BLaER1 treated with 17β-estradiol and CSF1 and Interleukin-3, amounts not matched to agents 10 nM and 100 nM (cell line): ENCODE measurements at regions not wholly inside any gene's neighbourhood (a gene's known extent, or its start where the extent isn't known, plus 50 kb on each side); places are given as distances from the start of the nearest gene placed in this dataset.

ENCODE experiments used
- H3K27ac ChIP-seq, 11 experiments: shearing (Covaris generic); formaldehyde crosslinking; 2 replicates each; pipeline ENCODE4 v1.8.1; 2022
- H3K27me3 ChIP-seq, 11 experiments: shearing (Covaris generic); formaldehyde crosslinking; 2 replicates each; pipeline ENCODE4 v1.8.1; 2022
- H3K36me3 ChIP-seq, 11 experiments: shearing (Covaris generic); formaldehyde crosslinking; 2 replicates each; pipeline ENCODE4 v1.8.1; 2022
- H3K4me1 ChIP-seq, 10 experiments: shearing (Covaris generic); formaldehyde crosslinking; 2 replicates each; pipeline ENCODE4 v1.8.1; 2022
- H3K4me2 ChIP-seq, 11 experiments: shearing (Covaris generic); formaldehyde crosslinking; 2 replicates each; pipeline ENCODE4 v1.8.1; 2022
- H3K4me3 ChIP-seq, 10 experiments: shearing (Covaris generic); formaldehyde crosslinking; 2 replicates each; pipeline ENCODE4 v1.8.1; 2022
- H3K9ac ChIP-seq, 11 experiments: shearing (Covaris generic); formaldehyde crosslinking; 2 replicates each; pipeline ENCODE4 v1.8.1; 2022
- H3K9me3 ChIP-seq, 11 experiments: shearing (Covaris generic); formaldehyde crosslinking; replicated peaks in 1 of 11; 2 replicates each; pipeline ENCODE4 v1.8.1; 2022
- H4K20me1 ChIP-seq, 11 experiments: shearing (Covaris generic); formaldehyde crosslinking; 2 replicates each; pipeline ENCODE4 v1.8.1; 2022
- Cebpa-rat ChIP-seq, 11 experiments: shearing (Covaris generic); IDR thresholded peaks; 2 replicates each; pipeline ENCODE4 v1.8.1; 2022

- Histone ChIP-seq H3K4me2 (no peak overlapping the region), H3K36me3 (no peaks in the 10 kb centered on the region), H3K27me3 (no peaks in the 10 kb centered on the region), H3K4me3 (no peak overlapping the region), H4K20me1 (no peaks in the 10 kb centered on the region), H3K4me1 (peaks cover 0 to 14% (median 0%) of the 10 kb centered on the region in 10 experiments; a peak in 4 of 20 replicates), H3K27ac (no peak overlapping the region), H3K9ac (no peak overlapping the region), H3K9me3 (no peaks in the 10 kb centered on the region)
- TF ChIP-seq Cebpa-rat (IDR thresholded peaks at IDR 0.05) = no peak
Observed at GRCh38 chr17:13442361-13442760, 159.4 kb downstream of the HS3ST3A1 start.

- H3K4me1 ChIP-seq = peaks cover 0 to 14% (median 0%) of the 10 kb centered on the region in 10 experiments; a peak in 4 of 20 replicates
- no peak for TF ChIP-seq Cebpa-rat (IDR thresholded peaks at IDR 0.05)
Observed at GRCh38 chr17:13441873-13442272, 159.9 kb downstream of the HS3ST3A1 start.

GRCh38 chr17:13437966-13438779, 163.6 kb downstream of the HS3ST3A1 start:
- Histone ChIP-seq H3K36me3 (no peaks in the 10 kb centered on the region), H3K4me1 (no peaks in the 10 kb centered on the region), H3K9me3 (no peaks in the 10 kb centered on the region), H3K27ac (no peak overlapping the region), H3K9ac (no peak overlapping the region), H3K4me2 (no peak overlapping the region), H4K20me1 (no peaks in the 10 kb centered on the region), H3K4me3 (no peak overlapping the region), H3K27me3 (no peaks in the 10 kb centered on the region)
- no peak for TF ChIP-seq Cebpa-rat (IDR thresholded peaks at IDR 0.05)

More at GRCh38 chr17:13441873-13442272, 159.9 kb downstream of the HS3ST3A1 start:
- Histone ChIP-seq H3K27ac (no peak overlapping the region), H3K9me3 (no peaks in the 10 kb centered on the region), H3K4me2 (no peak overlapping the region), H3K4me3 (no peak overlapping the region), H3K9ac (no peak overlapping the region), H3K36me3 (no peaks in the 10 kb centered on the region), H3K27me3 (no peaks in the 10 kb centered on the region), H4K20me1 (no peaks in the 10 kb centered on the region)

GRCh38 chr17:13435230-13435629, 166.5 kb downstream of the HS3ST3A1 start:
- Histone ChIP-seq H3K27ac (no peak overlapping the region), H3K27me3 (no peaks in the 10 kb centered on the region), H3K4me1 (no peaks in the 10 kb centered on the region), H3K36me3 (no peaks in the 10 kb centered on the region), H3K9me3 (0 out of 22 replicates have a peak, but pooled peaks cover 0 to 3% (median 0%) of the 10 kb centered on the region in 11 experiments), H4K20me1 (no peaks in the 10 kb centered on the region), H3K4me3 (no peak overlapping the region), H3K9ac (no peak overlapping the region), H3K4me2 (no peak overlapping the region)
- no peak for TF ChIP-seq Cebpa-rat (IDR thresholded peaks at IDR 0.05)

GRCh38 chr17:13429201-13429600, 172.5 kb downstream of the HS3ST3A1 start:
- no peaks in the 10 kb centered on the region for H3K27me3 ChIP-seq
- 0 out of 22 replicates have a peak, but pooled peaks cover 0 to 3% (median 0%) of the 10 kb centered on the region in 11 experiments for H3K9me3 ChIP-seq
- H3K27ac ChIP-seq = no peak overlapping the region
- no peaks in the 10 kb centered on the region for H3K36me3 ChIP-seq
- no peak overlapping the region for H3K4me2 ChIP-seq
- H3K4me3 ChIP-seq = no peak overlapping the region
- H4K20me1 ChIP-seq = no peaks in the 10 kb centered on the region
- H3K9ac ChIP-seq = no peak overlapping the region
- TF ChIP-seq Cebpa-rat (IDR thresholded peaks at IDR 0.05) = no peak
- no peaks in the 10 kb centered on the region for H3K4me1 ChIP-seq

- no peaks in the 10 kb centered on the region for H3K27me3 ChIP-seq
- no peaks in the 10 kb centered on the region for H3K4me1 ChIP-seq
- H3K4me3 ChIP-seq = no peak overlapping the region
- H3K27ac ChIP-seq = no peak overlapping the region
- H4K20me1 ChIP-seq = no peaks in the 10 kb centered on the region
- no peak overlapping the region for H3K4me2 ChIP-seq
- no peaks in the 10 kb centered on the region for H3K36me3 ChIP-seq
- H3K9ac ChIP-seq = no peak overlapping the region
- 0 out of 22 replicates have a peak, but pooled peaks cover 0 to 3% (median 0%) of the 10 kb centered on the region in 11 experiments for H3K9me3 ChIP-seq
- TF ChIP-seq Cebpa-rat (IDR thresholded peaks at IDR 0.05) = no peak
Observed at GRCh38 chr17:13428611-13429042, 173.1 kb downstream of the HS3ST3A1 start.

- H3K27ac ChIP-seq = no peak overlapping the region
- no peaks in the 10 kb centered on the region for H3K27me3 ChIP-seq
- H4K20me1 ChIP-seq = no peaks in the 10 kb centered on the region
- H3K9ac ChIP-seq = no peak overlapping the region
- no peaks in the 10 kb centered on the region for H3K36me3 ChIP-seq
- H3K9me3 ChIP-seq = no peaks in the 10 kb centered on the region
- H3K4me2 ChIP-seq = no peak overlapping the region
- TF ChIP-seq Cebpa-rat (IDR thresholded peaks at IDR 0.05) = no peak
- H3K4me1 ChIP-seq = no peaks in the 10 kb centered on the region
- H3K4me3 ChIP-seq = no peak overlapping the region
Observed at GRCh38 chr17:13426991-13427390, 174.7 kb downstream of the HS3ST3A1 start.

GRCh38 chr17:13425390-13425789, 176.3 kb downstream of the HS3ST3A1 start:
- H3K9me3 ChIP-seq = no peaks in the 10 kb centered on the region

GRCh38 chr17:13421581-13422130, 180.1 kb downstream of the HS3ST3A1 start:
- Histone ChIP-seq H3K27me3 (no peaks in the 10 kb centered on the region), H3K4me2 (no peak overlapping the region), H3K4me1 (peaks cover 0 to 14% (median 0%) of the 10 kb centered on the region in 10 experiments; a peak in 4 of 20 replicates), H3K9me3 (no peaks in the 10 kb centered on the region), H3K9ac (no peak overlapping the region), H3K27ac (no peak overlapping the region), H3K4me3 (no peak overlapping the region), H3K36me3 (no peaks in the 10 kb centered on the region), H4K20me1 (no peaks in the 10 kb centered on the region)
- no peak for TF ChIP-seq Cebpa-rat (IDR thresholded peaks at IDR 0.05)

More at GRCh38 chr17:13425390-13425789, 176.3 kb downstream of the HS3ST3A1 start:
- Histone ChIP-seq H3K9ac (no peak overlapping the region), H3K4me3 (no peak overlapping the region), H3K4me2 (no peak overlapping the region), H3K27me3 (no peaks in the 10 kb centered on the region), H3K27ac (no peak overlapping the region), H4K20me1 (no peaks in the 10 kb centered on the region), H3K36me3 (no peaks in the 10 kb centered on the region), H3K4me1 (peaks cover 0 to 6% (median 0%) of the 10 kb centered on the region in 10 experiments; a peak in 4 of 20 replicates)
- TF ChIP-seq Cebpa-rat (IDR thresholded peaks at IDR 0.05) = no peak
